ENCODE measurements at regions not wholly inside any gene's neighbourhood (a gene's known extent, or its start where the extent isn't known, plus 50 kb on each side); places are given as distances from the start of the nearest gene placed in this dataset.
A peak's percentile ranks its signal among the peaks of the same experiment; 100 is the strongest.

- Histone ChIP-seq H3K27me3 (ENCODE audit: control insufficient read depth in 1 of 2, insufficient read depth in 2 of 2, low read length in 2 of 2) (no peaks in the 10 kb centered on the region), H3K4me1 (ENCODE audit: control insufficient read depth in 2 of 2, insufficient read depth in 2 of 2, low read length in 1 of 2) (no peaks in the 10 kb centered on the region), H3K4me3 (ENCODE audit: low read depth in 1 of 2, low read length in 2 of 2) (no peak overlapping the region), H3K36me3 (ENCODE audit: control insufficient read depth in 2 of 2, insufficient read depth in 2 of 2, low read length in 1 of 2) (no peaks in the 10 kb centered on the region), H3K27ac (ENCODE audit: low read depth in 2 of 2, low read length in 1 of 2) (no peak overlapping the region), H3K9me3 (ENCODE audit: control insufficient read depth in 2 of 2, insufficient read depth in 1 of 2, low read depth in 1 of 2, low read length in 1 of 2) (no peaks in the 10 kb centered on the region)
- WGBS, 2 donors: 69 to 74% methylated on average over 5 of the region's 5 CpGs
Measured at GRCh38 chr6:155684416-155685196, 229.0 kb upstream of the NOX3 start.

GRCh38 chr6:155678361-155678760 lies 222.7 kb upstream of the NOX3 start:
- Histone ChIP-seq H3K4me3 (ENCODE audit: low read depth in 1 of 2, low read length in 2 of 2) (no peak overlapping the region), H3K9me3 (ENCODE audit: control insufficient read depth in 2 of 2, insufficient read depth in 1 of 2, low read depth in 1 of 2, low read length in 1 of 2) (no peaks in the 10 kb centered on the region), H3K4me1 (ENCODE audit: control insufficient read depth in 2 of 2, insufficient read depth in 2 of 2, low read length in 1 of 2) (no peaks in the 10 kb centered on the region), H3K27me3 (ENCODE audit: control insufficient read depth in 1 of 2, insufficient read depth in 2 of 2, low read length in 2 of 2) (no peaks in the 10 kb centered on the region), H3K27ac (ENCODE audit: low read depth in 2 of 2, low read length in 1 of 2) (no peak overlapping the region), H3K36me3 (ENCODE audit: control insufficient read depth in 2 of 2, insufficient read depth in 2 of 2, low read length in 1 of 2) (no peaks in the 10 kb centered on the region)
- 61% methylated on average over 3 of the region's 3 CpGs for WGBS, 2 donors

GRCh38 chr6:155676346-155676745 lies 220.7 kb upstream of the NOX3 start:
- Histone ChIP-seq H3K27me3 (ENCODE audit: control insufficient read depth in 1 of 2, insufficient read depth in 2 of 2, low read length in 2 of 2) (no peaks in the 10 kb centered on the region), H3K36me3 (ENCODE audit: control insufficient read depth in 2 of 2, insufficient read depth in 2 of 2, low read length in 1 of 2) (no peaks in the 10 kb centered on the region), H3K9me3 (ENCODE audit: control insufficient read depth in 2 of 2, insufficient read depth in 1 of 2, low read depth in 1 of 2, low read length in 1 of 2) (no peaks in the 10 kb centered on the region), H3K27ac (ENCODE audit: low read depth in 2 of 2, low read length in 1 of 2) (no peak overlapping the region), H3K4me1 (ENCODE audit: control insufficient read depth in 2 of 2, insufficient read depth in 2 of 2, low read length in 1 of 2) (no peaks in the 10 kb centered on the region), H3K4me3 (ENCODE audit: low read depth in 1 of 2, low read length in 2 of 2) (no peak overlapping the region)
- WGBS, 2 donors: 56 to 71% methylated on average over 2 of the region's 2 CpGs

- H3K36me3 ChIP-seq (ENCODE audit: control insufficient read depth in 2 of 2, insufficient read depth in 2 of 2, low read length in 1 of 2): no peaks in the 10 kb centered on the region
- H3K27ac ChIP-seq (ENCODE audit: low read depth in 2 of 2, low read length in 1 of 2): no peak overlapping the region
- H3K4me1 ChIP-seq (ENCODE audit: control insufficient read depth in 2 of 2, insufficient read depth in 2 of 2, low read length in 1 of 2): no peaks in the 10 kb centered on the region
- no peaks in the 10 kb centered on the region for H3K9me3 ChIP-seq (ENCODE audit: control insufficient read depth in 2 of 2, insufficient read depth in 1 of 2, low read depth in 1 of 2, low read length in 1 of 2)
- no peaks in the 10 kb centered on the region for H3K27me3 ChIP-seq (ENCODE audit: control insufficient read depth in 1 of 2, insufficient read depth in 2 of 2, low read length in 2 of 2)
- 84% methylated on average over 2 of the region's 2 CpGs for WGBS, 2 donors
- H3K4me3 ChIP-seq (ENCODE audit: low read depth in 1 of 2, low read length in 2 of 2): no peak overlapping the region
Measured at GRCh38 chr6:155670655-155671054, 215.0 kb upstream of the NOX3 start.

- H3K9me3 ChIP-seq (ENCODE audit: control insufficient read depth in 2 of 2, insufficient read depth in 1 of 2, low read depth in 1 of 2, low read length in 1 of 2): no peaks in the 10 kb centered on the region
- H3K36me3 ChIP-seq (ENCODE audit: control insufficient read depth in 2 of 2, insufficient read depth in 2 of 2, low read length in 1 of 2): no peaks in the 10 kb centered on the region
- 56 to 67% methylated on average over 6 of the region's 6 CpGs for WGBS, 2 donors
- H3K4me3 ChIP-seq (ENCODE audit: low read depth in 1 of 2, low read length in 2 of 2): no peak overlapping the region
- H3K4me1 ChIP-seq (ENCODE audit: control insufficient read depth in 2 of 2, insufficient read depth in 2 of 2, low read length in 1 of 2): no peaks in the 10 kb centered on the region
- H3K27me3 ChIP-seq (ENCODE audit: control insufficient read depth in 1 of 2, insufficient read depth in 2 of 2, low read length in 2 of 2): no peaks in the 10 kb centered on the region
- H3K27ac ChIP-seq (ENCODE audit: low read depth in 2 of 2, low read length in 1 of 2): no peak overlapping the region
Measured at GRCh38 chr6:155660251-155660977, 204.8 kb upstream of the NOX3 start.

- H3K9me3 ChIP-seq (ENCODE audit: control insufficient read depth in 2 of 2, insufficient read depth in 1 of 2, low read depth in 1 of 2, low read length in 1 of 2): no peaks in the 10 kb centered on the region
- H3K36me3 ChIP-seq (ENCODE audit: control insufficient read depth in 2 of 2, insufficient read depth in 2 of 2, low read length in 1 of 2): no peaks in the 10 kb centered on the region
- H3K4me1 ChIP-seq (ENCODE audit: control insufficient read depth in 2 of 2, insufficient read depth in 2 of 2, low read length in 1 of 2): no peaks in the 10 kb centered on the region
- H3K27me3 ChIP-seq (ENCODE audit: control insufficient read depth in 1 of 2, insufficient read depth in 2 of 2, low read length in 2 of 2): no peaks in the 10 kb centered on the region
- H3K4me3 ChIP-seq (ENCODE audit: low read depth in 1 of 2, low read length in 2 of 2): no peak overlapping the region
- WGBS, 2 donors: 81 to 89% methylated on average over 3 of the region's 3 CpGs
- no peak overlapping the region for H3K27ac ChIP-seq (ENCODE audit: low read depth in 2 of 2, low read length in 1 of 2)
Measured at GRCh38 chr6:155656024-155656423, 200.4 kb upstream of the NOX3 start.

- Histone ChIP-seq H3K36me3 (ENCODE audit: control insufficient read depth in 2 of 2, insufficient read depth in 2 of 2, low read length in 1 of 2) (no peaks in the 10 kb centered on the region), H3K4me3 (ENCODE audit: low read depth in 1 of 2, low read length in 2 of 2) (no peak overlapping the region), H3K4me1 (ENCODE audit: control insufficient read depth in 2 of 2, insufficient read depth in 2 of 2, low read length in 1 of 2) (no peaks in the 10 kb centered on the region), H3K27ac (ENCODE audit: low read depth in 2 of 2, low read length in 1 of 2) (no peak overlapping the region), H3K9me3 (ENCODE audit: control insufficient read depth in 2 of 2, insufficient read depth in 1 of 2, low read depth in 1 of 2, low read length in 1 of 2) (no peaks in the 10 kb centered on the region), H3K27me3 (ENCODE audit: control insufficient read depth in 1 of 2, insufficient read depth in 2 of 2, low read length in 2 of 2) (no peaks in the 10 kb centered on the region)
Measured at GRCh38 chr6:155654474-155654873, 198.8 kb upstream of the NOX3 start.

GRCh38 chr6:155648301-155648700 lies 192.7 kb upstream of the NOX3 start:
- Histone ChIP-seq H3K27ac (ENCODE audit: low read depth in 2 of 2, low read length in 1 of 2) (no peak overlapping the region), H3K36me3 (ENCODE audit: control insufficient read depth in 2 of 2, insufficient read depth in 2 of 2, low read length in 1 of 2) (no peaks in the 10 kb centered on the region), H3K4me3 (ENCODE audit: low read depth in 1 of 2, low read length in 2 of 2) (no peak overlapping the region), H3K27me3 (ENCODE audit: control insufficient read depth in 1 of 2, insufficient read depth in 2 of 2, low read length in 2 of 2) (no peaks in the 10 kb centered on the region), H3K9me3 (ENCODE audit: control insufficient read depth in 2 of 2, insufficient read depth in 1 of 2, low read depth in 1 of 2, low read length in 1 of 2) (no peaks in the 10 kb centered on the region), H3K4me1 (ENCODE audit: control insufficient read depth in 2 of 2, insufficient read depth in 2 of 2, low read length in 1 of 2) (no peaks in the 10 kb centered on the region)
- 66 to 75% methylated on average over 5 of the region's 5 CpGs for WGBS, 2 donors

- Histone ChIP-seq H3K27ac (ENCODE audit: low read depth in 2 of 2, low read length in 1 of 2) (no peak overlapping the region), H3K27me3 (ENCODE audit: control insufficient read depth in 1 of 2, insufficient read depth in 2 of 2, low read length in 2 of 2) (no peaks in the 10 kb centered on the region), H3K36me3 (ENCODE audit: control insufficient read depth in 2 of 2, insufficient read depth in 2 of 2, low read length in 1 of 2) (no peaks in the 10 kb centered on the region), H3K4me1 (ENCODE audit: control insufficient read depth in 2 of 2, insufficient read depth in 2 of 2, low read length in 1 of 2) (no peaks in the 10 kb centered on the region), H3K4me3 (ENCODE audit: low read depth in 1 of 2, low read length in 2 of 2) (no peak overlapping the region), H3K9me3 (ENCODE audit: control insufficient read depth in 2 of 2, insufficient read depth in 1 of 2, low read depth in 1 of 2, low read length in 1 of 2) (no peaks in the 10 kb centered on the region)
Measured at GRCh38 chr6:155647354-155647753, 191.7 kb upstream of the NOX3 start.

- H3K4me1 ChIP-seq (ENCODE audit: control insufficient read depth in 2 of 2, insufficient read depth in 2 of 2, low read length in 1 of 2): no peaks in the 10 kb centered on the region
- WGBS, 2 donors: 48 to 54% methylated on average over 5 of the region's 5 CpGs
- H3K9me3 ChIP-seq (ENCODE audit: control insufficient read depth in 2 of 2, insufficient read depth in 1 of 2, low read depth in 1 of 2, low read length in 1 of 2): no peaks in the 10 kb centered on the region
- no peaks in the 10 kb centered on the region for H3K27me3 ChIP-seq (ENCODE audit: control insufficient read depth in 1 of 2, insufficient read depth in 2 of 2, low read length in 2 of 2)
- no peak overlapping the region for H3K4me3 ChIP-seq (ENCODE audit: low read depth in 1 of 2, low read length in 2 of 2)
- peak overlapping the region; percentile 23 to 68 for H3K27ac ChIP-seq (ENCODE audit: low read depth in 2 of 2, low read length in 1 of 2)
- H3K36me3 ChIP-seq (ENCODE audit: control insufficient read depth in 2 of 2, insufficient read depth in 2 of 2, low read length in 1 of 2): no peaks in the 10 kb centered on the region
Measured at GRCh38 chr6:155646443-155646842, 190.8 kb upstream of the NOX3 start.
